Stimulated activated CD8-positive, alpha-beta memory T cell treated with anti-CD3 and anti-CD28 coated beads, Interleukin-7, amount 100 ng/mL, for 48 hours (primary cell): ENCODE measurements at regions not wholly inside any gene's neighbourhood (a gene's known extent, or its start where the extent isn't known, plus 50 kb on each side); places are given as distances from the start of the nearest gene placed in this dataset.

ENCODE experiments used
- DNase-seq, 2 donors: peaks; one replicate each; pipeline ENCODE4 v3.0.0-alpha.2; 2020; ENCODE audit warnings: low read depth in 1 of 2; ENCODE audit errors: extremely low read depth in 1 of 2

DNA sequence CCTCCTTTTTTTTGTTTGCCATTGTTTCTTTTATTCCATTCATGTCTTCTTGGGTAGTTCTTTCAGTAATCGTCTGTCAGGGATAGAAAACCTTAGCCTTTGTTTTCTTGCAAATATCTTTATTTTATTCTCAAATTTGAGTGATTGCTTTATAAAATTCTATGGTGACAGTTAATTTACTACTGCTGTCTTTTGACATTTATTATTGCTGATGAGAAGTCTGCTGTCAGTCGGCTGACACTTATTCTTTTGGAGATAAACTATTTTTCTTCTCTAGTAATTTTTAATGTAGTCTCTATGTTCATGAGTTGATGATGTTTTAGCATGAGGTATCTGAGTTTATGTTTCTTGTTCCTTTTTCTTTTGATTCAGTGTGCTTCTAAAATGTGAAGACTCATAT, 983.8 kb downstream of the TTLL7 start:
- DNase-seq, result no peak

DNA sequence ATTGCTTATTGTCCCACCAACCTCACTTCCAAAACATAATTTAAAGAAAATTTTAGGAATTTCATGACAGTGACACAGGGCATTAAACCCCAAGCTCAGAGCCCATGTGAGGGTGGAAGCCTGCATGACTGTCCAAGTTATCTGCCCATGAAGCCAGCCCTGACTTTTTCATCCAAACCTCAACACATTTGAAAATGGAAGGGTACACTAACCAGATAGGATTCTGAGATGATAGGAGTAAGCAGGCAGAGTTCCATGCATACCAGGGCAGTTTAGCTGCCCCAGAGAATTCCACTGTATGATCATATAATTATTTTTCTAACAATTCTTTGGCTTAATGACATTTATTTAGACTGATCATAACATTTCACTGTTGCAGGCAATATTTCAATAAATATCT, 986.0 kb downstream of the TTLL7 start:
- DNase-seq, result no peak

DNA sequence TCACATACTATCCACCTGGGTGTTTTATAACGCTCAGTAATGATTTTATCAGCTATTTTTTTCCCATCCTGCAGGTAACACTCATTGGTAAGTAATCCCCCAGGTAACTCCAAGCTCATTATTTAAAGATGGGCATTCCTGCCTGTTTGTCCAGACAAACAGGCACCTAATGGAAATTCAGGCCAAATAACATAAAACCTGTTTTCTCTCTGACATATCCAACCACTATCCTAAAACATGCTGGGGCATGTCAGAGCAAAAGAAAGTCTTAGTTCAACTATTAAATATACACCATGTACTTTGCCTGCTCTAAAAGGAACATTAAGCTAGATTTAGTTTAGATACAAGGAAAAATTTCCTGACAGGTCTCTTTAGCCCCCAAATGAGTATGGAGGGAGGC, 987.7 kb downstream of the TTLL7 start:
- no peak for DNase-seq

DNA sequence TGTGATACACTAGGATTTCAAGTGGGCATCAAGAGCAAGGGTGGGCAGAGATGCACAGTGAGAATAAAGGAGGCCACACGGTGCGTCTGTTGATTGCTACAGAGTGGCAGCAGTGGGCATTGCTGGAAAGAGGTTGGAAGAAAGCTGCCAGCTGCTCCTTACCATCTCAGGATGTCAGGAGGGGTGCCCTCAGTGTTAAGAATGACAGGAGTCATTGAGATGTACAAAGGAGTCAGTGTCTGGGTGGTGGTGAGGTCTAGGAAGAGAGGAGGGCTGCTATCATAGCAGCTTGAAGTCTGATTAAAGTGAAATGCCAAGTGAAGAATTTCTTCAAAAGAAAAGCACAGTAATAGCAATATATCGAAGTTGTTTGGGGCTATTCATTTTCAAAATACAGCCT, 992.7 kb downstream of the TTLL7 start:
- no peak for DNase-seq

DNA sequence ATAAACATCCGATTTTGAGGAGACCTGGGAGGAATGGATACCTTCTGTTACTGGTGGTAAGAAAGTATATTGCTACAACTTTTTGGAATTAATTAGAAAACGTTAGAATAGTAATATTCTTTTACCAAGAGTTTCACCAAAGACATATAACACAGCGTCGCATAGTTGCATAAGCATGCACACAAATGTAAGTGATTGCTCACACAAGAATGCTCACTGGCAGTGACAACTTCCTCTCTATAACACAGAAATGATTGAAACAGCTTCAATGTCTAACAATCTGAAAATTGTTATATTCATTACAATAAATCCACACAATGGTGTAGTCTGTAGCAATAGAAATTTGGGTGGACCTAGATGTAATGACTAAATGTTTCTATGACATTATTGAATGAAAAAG, 998.6 kb downstream of the TTLL7 start:
- DNase-seq, result no peak

DNA sequence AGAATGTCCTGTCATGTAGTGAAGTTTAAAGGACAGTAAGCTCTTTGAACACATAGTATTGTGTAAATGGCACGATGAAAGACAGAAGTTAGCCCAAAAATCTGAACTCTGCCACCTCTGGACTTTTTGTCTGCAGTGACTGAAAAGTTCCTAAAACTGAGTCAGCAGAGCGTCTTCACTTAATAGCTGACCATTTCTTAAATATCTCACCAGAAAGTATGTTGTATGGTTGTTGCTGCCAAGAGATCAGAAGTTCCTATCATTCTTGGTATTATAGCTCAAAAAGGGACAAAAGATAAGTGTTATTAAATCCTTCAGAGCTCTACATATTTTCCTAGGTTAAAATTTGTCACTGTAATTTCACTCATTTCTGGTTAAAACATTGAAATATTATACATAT, 1003.0 kb downstream of the TTLL7 start:
- DNase-seq, result no peak

DNA sequence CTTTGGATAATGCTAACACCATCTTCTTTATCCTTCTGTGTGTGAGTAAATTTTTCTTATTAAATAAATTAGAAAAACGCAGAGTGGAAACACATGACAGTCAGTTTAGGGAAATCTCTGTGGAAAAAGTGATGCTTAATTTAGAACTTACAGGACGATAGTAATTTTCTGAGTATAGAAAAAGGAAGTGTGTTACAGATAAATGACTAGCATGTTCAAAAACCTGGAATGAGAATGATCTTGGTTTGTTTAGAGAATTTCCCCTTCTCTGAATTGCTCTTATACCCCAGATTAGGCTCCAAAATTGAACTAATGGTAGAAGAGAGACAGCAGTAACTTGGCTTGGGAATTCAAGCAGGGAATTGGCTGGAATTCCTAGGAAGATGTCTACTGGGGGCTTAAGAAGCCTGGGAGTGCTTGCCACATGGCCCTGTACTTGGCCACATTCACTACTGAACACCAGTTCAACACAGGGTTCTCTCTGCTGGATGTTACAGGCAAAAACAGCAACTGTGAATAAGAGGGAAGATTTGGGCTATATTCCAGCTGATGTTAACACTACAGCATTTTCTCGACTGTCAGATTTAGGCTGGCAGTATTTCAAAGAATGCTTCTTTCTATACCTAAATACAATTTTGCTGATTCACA, 1004.2 kb downstream of the TTLL7 start:
- DNase-seq, result no peak

DNA sequence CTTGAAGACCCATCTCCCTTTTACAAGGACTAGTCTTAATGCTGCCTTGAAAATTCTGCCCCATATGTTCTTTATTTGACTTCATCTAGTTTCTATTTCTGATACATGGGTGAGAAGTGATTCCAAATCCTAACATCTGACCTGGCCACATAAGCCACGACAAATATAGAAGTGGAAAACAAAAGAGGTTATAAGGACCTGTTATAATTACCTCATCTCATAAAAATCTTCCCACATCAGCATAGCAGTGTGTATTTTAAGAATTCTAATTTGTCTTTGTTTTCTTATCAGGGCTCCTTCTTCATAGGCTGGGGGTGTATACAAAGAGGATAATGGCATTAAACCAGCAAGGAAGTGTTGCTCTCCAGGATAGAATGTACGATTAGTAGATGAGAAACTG, 1007.4 kb downstream of the TTLL7 start:
- no peak for DNase-seq

DNA sequence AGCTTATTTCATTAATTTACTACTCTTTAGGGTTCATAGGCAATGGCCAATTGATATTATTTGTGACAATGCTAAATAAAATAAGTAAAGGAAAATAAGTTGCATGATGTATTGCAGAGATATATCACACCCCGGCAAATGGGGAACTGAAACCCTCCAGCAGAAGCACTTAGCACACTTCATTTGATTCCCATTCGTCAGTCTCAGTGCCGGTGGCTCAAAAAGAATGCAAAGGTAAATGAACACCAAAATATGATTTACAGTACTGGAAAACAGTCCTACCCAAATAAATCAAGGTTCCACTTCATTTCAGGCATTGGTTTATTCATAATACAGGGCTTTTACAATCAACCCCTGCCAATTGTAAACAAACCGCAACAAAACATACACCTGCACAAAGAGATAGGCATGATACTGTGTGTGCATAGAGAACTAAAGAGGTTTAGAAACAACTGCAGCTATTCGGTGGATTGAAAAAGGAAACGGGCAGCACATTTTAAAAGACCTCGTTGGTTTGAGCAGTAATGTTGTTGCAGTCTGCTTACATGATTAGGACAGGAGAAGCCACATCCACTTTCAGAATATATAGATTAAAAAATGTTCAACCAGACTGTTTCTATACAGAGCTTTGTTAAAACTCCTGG, 1019.2 kb downstream of the TTLL7 start:
- DNase-seq, result no peak

DNA sequence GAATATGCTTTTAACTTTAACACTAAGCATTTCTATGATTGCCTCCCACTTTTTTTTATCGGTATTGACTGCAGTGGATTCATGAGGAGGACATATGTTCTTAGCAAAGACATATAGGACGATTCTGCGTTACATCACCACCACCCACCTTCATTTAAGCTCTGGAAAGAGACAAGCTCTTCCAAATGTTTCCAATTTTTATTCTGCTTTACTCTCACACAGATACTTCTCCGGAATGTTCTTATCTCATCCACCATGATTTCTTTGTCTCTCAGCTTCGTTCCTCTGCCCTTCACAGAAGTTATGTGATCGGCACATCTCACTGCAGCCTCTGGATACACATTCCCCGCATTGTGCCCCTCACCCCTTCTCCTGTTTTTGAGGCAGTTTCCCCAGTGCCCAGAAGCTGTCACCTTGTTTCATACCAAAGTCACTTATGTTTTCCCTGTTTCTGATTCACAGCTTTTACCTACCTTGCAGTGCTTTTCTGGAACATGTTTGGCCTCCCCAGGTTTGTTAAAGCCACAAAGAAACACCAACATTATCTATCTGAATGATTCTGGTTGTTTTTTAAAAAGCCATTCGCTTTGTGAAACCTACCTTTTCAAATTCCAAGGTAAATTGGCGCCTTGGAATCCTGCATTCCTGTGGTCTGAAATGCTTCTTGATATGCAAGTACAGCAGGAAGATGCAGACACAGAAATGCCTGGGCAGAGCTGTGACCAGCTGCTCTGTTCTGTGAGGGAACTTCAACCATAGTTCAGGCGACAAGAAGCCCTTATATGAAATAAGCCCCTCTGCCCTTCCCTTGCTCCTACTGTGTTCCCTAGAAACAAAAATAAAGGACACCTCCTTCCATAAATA, 1020.2 kb downstream of the TTLL7 start:
- DNase-seq, result no peak

DNA sequence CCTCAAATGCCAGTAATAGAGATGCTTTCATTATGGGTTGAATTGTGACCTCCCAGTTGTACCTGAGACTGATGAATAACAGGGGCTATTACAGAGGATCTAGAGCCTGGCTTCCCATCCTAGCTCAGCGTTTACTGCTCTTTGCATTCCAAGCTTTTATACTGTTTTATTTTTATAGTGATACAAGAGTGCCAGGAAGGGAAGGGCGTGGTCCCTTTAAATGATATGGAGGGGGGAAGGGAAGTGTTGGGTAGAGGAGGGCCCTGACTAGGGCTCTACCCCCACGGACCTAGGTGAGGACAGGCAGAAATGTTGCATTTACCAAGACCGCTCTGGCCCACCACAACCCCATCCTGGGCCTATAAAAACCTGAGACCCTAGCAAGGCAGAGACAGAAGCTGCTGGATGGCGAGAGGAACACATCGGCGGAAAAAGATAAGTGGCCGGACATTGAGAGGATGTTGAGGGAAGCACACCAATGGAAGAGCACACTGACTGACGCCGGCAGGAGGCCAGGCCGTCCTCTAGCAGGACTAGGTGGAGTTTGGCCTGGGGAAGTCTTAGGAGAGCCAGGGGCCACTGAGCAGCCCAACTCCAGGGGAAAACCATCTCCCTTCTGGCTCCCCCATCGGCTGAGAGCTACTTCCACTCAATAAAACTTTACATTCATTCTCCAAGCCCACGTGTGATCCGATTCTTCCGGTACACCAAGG, 1025.9 kb downstream of the TTLL7 start:
- no peak for DNase-seq

DNA sequence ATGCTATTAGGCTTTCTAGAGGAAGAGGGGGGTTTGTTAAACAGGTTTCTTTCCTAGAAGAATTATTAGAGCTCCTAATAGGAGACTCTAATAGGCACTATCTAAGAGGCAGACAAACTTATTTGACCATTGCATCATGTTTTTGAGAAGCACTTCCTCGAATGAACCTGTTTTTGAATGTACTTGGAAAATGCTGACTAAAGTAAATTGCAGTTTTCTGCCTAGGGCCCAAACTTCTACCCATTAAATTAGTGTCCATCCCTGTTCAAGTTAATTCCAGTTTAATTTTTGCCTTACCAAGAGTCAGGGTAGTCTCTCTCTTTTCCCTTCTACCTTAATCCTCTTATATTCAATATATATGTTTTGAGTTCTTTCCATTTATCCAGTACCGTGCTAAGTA, 1029.6 kb downstream of the TTLL7 start:
- DNase-seq, result no peak

DNA sequence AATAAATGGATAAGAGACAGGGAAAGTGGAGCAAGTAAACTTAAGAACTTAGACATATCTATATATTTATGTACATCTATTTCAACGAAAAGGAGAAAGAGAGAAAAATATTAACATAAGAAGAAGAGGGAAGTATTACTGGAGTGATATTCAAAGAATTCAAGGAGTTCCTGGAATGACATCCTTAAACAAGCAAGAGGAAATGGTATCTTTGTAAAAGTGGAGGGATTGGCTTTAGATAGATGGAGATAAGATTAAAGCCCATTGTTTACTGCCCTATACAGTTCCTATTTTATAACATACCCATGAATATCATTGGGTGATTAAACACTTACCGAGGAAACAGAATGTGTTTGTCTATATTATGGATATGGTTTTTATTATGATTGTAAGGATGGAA, 1036.3 kb downstream of the TTLL7 start:
- DNase-seq, result no peak

DNA sequence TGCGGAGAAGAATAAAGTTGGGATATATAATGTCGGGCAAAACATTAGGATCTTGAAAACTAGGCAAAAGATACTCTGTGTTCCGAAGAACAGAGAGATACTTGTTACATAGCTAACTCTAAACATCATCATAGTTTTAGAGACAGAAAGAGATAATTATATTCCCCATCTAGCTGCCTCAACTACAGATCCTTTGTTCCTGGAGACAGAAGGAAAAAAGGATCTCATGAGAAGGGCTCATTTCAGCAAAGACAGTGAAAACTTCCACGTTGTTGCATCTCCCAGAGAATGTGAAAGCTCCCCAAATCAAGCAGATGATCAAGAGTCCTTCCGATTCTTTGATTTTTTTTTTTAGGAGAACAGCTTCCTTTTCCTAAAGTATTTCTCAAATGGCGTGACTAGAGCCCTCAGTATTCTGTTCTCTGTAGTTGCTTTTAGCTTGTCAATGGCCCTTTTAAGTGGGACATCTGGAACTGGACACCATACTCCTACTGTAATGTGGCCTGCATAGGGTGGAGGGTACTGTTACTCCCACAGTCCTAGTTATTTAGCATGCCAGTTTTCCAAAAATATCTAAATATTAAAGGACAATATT, 1048.2 kb downstream of the TTLL7 start:
- no peak for DNase-seq

DNA sequence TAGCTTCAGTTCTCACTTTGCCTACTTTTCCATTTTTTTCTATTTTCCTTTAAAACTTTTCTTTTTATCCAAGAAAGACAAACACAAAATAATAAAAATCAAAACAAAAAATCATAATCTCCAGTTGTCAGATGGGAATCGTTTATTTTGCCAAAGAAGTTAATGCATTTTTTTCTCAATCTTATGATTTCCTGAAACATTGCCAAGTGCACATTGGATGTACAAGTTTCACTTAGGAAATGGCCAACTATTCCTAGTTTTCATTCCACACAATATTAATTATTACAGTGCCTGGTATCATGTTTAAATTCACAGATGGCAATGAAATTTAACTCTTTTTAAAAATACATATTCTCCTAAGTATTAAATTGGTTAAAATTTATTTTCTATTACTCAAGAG, 1050.5 kb downstream of the TTLL7 start:
- no peak for DNase-seq

DNA sequence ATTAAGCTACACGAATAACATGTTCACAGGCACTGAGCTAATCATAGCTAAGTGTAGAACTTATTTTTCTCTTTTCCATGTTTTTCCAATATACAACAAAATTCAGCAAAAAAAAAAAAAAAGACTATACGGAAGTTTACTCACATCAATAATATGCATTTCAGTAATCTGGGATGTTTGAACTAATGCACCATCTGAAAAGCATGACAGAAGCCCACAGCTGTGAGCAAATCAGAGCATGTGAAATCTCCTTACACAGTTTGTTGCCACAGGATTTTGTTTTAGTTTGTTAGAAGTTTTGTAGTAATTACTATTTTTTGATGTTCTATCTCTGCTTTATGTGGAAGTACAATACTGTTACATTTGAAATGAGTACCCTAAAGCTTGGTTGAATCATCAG, 1051.7 kb downstream of the TTLL7 start:
- no peak for DNase-seq

DNA sequence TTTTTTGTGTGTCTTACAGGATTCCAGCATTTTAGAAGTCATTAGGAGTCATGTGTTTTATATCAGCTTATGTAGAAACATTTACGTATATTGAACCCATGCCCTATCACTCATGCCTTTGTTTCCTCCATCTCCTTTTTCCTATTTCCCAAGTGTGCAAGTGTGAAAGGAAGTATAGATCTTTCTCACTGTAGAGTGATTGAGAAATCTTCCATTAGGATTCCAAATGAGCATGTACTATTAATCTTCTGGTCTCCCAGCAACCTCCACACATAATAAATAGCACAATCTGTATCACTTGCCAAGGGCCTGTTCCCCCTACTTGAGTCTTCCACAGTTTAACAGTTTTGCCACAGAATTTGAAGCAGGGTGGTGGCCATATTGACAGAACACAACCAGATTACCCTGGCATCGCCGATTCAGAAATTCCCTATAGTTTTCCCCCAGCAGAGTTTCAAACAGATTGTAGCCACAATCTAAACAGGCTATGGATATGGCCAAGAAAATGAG, 1052.8 kb downstream of the TTLL7 start:
- no peak for DNase-seq

DNA sequence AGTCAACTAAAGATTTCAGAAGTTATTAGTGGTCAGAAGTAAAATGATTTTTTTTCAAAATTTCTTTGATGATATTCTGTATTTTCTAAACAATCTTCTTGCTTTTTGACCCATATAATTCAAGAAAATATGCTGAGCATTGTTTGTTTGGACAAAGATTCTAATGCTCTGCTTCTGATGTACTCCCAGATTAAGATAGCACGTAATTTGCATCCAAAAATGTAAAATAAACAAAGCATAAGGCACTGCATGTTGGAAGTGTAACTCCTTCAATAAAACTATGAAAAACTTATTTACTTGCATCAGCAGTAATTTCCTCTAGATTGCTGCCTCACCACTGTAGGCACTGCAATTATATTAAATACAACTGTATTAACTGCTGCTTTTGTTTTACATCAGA, 1054.1 kb downstream of the TTLL7 start:
- DNase-seq, result no peak

DNA sequence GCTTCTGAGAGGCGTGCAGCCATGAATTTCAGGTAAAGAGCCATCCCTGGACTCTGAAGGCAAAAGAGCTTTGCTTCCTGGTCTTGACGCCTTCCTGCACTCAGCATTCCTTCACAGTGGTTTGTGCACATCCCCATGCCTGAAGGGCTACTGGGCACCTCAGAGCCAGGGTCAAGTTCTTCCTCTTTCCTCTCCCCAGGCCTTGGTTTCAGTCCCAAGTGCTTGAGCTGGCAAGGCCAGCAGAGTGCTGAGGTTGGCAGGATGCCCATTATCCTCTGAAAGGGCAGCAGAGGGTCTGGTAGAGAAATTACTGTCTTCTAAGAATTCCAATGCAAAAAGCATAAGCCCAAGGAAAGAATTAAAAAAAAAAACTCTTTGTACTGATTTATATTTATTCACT, 1064.9 kb downstream of the TTLL7 start:
- no peak for DNase-seq

DNA sequence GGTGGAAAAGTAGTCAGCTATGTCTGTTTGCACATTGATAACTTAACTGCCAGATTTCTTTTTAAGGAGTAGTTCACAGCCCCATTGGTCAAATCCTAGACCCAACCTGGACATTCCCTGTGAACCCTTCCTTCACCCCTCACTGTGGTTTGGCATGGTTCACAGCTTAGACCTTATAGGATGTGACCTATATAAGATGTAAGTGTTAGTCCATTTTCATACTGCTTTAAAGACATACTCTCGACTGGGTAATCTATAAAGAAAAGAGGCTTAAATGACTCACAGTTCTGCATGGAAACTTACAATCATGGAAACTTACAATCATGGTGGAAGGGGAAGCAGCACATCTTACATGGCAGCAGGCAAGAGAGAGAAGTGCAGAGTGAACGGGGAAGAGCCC, 1066.2 kb downstream of the TTLL7 start:
- no peak for DNase-seq

DNA sequence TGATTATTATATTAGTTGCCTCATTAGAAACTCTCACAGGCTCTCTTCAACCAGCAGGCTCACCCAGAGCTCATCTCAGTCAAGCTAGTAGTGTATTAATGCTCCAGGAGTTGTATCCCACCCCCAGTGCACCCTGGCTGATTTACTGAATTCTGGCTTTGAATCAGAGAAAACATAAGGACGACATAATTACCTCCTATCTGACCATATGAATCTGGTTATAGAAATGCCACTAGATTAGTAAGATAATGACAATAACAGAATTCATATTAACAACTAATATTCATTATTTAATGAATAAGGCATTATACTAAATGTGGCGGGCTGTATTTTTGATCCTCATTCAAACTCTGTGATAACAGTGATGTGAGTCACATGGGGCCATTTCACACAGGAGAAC, 1066.7 kb downstream of the TTLL7 start:
- no peak for DNase-seq
